Fibroblast of the conjunctiva (primary cell): ENCODE measurements at regions not wholly inside any gene's neighbourhood (a gene's known extent, or its start where the extent isn't known, plus 50 kb on each side); places are given as distances from the start of the nearest gene placed in this dataset.
A peak's percentile ranks its signal among the peaks of the same experiment; 100 is the strongest.

Experiments used
- DNase-seq: peaks from one replicate; pipeline ENCODE4 v3.0.0-alpha.2; 2010; ENCODE audit warnings: low read depth

DNA sequence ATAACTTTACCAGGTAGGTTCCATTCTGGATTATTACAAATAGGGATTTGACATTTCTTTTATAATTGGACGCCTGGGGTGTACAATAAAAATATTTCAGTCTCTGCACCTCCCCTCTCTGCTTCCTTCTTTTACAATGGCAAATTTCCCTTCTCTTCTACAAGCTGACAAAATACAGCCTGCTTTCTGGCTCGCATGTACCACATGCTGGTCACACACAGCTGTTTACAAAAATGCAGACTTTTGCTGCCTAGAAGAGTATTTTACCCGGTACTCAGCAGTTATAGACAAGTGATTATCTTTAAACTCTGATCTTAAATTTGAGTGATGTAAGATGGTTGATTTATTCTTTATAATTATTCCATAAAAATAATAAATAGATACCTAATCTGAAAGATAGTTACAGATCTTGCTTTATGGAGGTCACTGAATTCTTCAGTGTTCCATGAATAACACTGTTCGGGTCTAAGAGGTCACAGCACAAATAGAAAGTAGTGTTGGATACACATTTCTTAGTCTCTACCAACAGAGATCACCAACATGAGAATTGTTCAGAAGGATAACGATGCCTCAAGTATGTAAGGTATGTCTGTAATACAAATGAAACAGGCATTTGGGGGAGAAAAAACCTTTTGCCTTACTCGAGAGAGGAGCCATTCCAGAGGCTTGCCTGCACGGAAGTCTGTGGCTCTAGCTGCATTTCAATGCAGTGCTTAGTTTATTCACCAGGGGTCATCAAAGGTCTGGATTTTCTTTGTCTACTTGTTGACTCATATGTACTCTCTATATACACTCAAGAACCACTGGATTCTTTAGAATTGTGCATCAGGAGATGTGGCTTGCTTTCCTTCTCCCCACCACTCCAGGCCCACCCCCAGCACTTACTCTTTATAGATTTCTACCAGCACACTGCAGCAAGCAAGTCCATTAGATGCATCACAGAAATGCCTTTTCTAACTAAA lies 206.6 kb upstream of the RFX3 start:
- DNase-seq, result peak; percentile 76

DNA sequence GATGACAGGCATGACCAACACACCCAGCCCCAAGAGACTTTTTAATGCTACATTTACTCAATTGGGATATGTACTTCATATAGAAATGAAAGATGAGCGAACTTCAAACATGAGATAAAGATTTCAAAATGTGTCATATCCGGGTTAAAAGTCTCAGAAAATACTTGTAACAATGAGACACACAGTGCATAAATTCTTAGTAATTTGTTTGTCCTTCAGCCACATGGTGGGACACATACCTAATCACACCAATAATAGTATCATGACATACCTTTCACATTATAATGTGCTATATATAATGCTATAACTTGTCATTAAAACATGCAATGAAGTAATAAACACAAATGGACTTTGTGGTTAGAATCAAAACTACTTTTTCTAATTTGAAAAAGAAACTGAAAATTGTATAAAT lies 204.7 kb upstream of the RFX3 start:
- DNase-seq, result no peak

DNA sequence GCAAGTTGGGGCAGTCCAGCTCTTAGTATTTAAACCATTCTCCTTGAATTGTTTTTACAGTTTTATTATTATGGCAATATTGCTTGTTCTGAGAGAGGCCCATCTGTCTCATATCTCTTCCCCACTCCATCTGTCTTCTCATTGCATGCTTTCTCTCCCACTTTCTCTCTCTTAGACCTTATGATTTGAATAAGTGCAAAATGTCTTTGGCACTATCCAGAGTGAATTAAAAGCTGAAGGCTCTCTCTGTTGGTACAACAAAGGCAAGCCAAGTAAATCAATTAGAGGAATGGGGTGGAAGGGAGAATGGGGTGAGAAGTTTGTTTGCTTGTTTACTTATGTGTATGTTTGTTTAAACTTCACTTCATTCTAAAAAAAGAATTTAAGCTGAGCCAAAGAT lies 195.3 kb upstream of the RFX3 start:
- no peak for DNase-seq

DNA sequence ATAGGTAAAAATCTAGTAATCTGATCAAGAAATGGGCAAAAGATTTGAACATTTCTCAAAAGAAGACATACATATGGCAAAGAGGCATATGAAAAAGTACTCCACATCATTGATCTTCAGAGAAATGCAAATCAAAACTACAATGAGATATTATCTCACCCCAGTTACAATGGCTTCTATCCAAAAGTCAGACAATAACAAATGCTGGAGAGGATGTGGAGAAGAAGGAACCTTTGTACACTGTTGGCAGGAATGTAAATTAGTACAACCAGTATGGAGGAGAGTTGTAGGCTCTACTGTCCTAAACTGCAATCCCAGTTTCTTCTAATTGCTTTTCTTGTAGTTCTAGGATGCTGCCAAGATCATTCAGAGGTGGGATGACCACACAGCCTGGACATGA lies 193.5 kb upstream of the RFX3 start:
- no peak for DNase-seq

DNA sequence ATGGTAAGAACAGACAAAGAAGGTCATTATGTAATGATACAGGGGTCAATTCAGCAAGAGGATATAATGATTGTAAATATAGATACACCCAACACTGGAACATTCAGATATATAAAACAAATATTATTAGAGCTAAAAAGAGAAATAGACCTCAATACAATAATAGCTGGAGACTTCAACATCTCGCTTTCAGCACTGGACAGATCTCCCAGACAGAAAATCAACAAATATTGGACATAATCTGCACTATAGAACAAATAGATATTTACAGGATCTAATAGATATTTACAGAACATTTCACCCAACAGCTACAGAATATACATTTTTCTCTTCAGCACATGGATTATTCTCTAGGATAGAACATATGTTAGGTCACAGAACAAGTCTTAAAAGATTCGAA lies 190.6 kb upstream of the RFX3 start:
- DNase-seq, result no peak

DNA sequence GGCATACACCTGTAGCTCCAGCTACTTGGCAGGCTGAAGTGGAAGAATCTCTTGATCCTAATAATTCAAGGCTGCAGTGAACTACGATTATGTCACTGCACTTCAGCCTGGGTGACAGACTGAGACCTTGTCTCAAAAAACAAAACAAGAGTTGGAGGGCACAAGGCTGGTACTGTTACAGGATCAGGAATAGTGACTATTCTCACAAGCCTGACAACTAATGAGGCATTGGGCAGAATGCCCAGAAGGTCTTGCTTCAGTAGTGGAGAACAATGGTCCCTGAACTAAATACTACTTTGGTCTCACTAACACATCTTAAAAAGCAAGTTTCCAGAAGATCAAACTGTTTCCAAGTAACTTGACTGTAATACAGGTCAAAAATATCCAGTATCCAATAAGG lies 182.9 kb upstream of the RFX3 start:
- DNase-seq, result no peak

DNA sequence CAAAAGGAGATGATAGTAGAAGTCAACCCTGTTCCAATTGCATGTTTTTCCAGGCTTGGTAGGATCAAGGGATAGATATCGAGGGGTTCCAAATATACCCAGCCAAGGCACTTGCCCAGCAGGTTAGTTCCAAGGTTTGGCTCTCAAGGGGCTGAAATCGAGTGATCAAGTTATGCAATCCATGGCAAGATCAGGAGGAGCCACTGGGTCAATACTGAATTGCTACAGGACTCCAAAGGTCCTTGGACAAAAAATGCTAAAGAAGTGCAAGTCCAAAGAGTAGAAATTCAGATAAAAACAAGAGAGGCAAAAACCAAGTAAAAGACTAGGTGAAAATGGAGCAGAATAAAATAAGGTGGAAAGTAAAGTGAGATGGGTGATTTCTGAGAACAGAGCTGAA lies 179.1 kb upstream of the RFX3 start:
- no peak for DNase-seq

DNA sequence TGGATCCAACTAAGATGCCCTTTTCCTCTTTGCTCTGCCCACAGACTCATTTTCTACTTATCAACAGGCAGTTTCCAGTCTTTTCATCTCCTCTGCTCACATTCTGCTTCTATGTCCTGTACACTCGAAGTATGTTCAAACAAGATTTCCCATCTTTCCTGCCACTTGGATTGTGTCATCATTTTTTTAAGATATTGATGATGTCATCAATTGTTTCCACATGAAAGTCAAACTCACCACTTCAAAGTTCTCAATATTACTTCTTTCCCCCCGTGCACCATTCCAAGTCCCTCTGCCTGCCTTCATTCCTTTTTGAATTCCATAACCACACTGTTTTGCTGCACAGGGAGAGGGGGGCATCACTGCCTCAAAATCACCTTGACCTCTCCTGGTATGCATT lies 175.0 kb upstream of the RFX3 start:
- DNase-seq, result no peak

DNA sequence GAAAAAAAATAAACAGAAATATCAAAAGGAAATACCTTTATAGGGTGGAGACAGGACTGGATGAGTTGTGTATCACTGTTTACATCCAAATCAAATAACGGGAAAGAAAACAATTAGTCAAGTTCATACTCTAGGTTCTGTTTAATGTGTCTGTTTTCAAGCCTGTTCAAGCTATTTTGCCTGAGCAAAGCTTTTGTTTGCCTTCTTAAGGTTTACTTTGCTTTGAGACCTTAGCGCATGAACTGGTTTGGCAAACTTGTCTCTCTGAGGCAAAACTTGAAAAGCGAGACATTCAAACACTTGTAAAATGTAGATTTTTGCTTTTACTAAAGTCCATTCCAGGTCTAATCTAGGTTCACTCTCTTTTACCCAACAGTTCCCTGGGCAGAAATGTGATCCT lies 174.1 kb upstream of the RFX3 start:
- no peak for DNase-seq

DNA sequence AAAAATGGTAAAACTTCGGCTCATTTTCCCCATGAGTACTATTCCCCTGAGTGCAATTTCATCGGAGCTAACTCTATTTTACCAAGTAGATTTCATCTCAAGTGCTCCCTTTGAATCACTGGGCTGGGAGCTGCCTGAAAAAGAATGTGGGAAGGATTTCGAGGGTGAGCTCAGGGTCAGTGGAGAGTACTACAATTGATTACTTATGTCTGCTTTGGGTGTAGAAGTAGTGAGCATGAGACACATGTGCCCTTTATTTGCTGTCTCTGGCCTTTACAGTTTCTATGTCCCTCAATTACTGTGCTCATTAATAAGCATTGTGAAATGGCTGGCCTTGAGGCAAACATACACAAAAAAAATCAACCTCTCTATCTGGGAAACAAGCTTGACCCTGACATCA lies 172.7 kb upstream of the RFX3 start:
- DNase-seq, result no peak

DNA sequence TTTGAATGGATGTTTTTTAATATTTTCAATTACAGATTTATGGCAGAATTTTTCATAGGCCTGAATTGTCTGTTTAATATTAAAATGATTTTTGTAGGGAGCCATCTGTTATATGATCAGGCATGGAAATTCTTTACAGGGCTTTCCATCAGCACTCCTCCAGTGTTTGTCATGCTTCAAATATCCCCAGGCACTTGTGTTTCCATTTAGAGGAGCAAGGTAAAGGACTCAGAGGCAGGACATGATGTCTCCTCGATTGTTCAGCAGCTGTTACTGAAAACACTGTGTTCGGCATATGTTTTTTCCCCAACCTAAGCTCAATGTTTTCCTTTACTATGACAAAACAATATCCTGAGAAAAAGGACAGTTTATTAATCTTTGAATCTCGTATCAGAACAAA lies 172.3 kb upstream of the RFX3 start:
- no peak for DNase-seq

DNA sequence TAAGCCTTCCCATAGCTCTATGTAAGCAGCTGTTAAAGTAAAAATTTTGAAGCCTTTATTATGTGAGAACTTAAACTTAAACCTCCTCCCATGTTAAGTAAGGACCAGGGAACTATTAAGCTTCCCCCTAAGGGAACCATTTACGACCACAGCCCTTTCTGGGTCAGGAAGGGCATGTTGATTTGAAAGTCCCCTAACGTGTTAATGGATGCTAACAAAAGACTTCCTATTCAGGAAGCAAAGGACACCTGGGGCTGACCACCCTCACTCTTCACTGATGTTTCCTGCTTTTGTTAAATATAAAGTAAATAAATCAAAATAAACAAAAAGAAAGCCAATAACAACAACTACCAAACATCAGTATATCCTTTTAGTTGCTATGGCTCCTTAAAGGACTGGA lies 170.6 kb upstream of the RFX3 start:
- no peak for DNase-seq

DNA sequence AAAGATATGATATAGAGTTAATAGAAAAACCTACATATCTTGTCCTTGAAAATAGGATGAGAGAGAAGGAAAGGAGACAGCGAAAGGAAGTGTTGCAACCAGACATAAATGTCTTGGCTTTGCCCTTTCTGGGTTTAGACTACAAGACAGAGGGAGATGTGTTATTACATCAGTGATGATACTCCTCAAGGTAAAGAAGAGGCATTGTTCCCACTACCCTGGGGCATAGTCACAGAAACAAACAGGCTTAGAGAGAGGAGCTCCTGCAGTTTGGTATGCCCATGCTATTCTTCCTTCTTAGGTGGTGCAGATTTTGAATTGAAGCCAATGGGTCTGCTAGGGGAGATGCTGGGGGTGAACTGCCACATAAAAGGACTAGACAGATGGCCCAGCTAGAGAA lies 166.8 kb upstream of the RFX3 start:
- DNase-seq, result no peak

DNA sequence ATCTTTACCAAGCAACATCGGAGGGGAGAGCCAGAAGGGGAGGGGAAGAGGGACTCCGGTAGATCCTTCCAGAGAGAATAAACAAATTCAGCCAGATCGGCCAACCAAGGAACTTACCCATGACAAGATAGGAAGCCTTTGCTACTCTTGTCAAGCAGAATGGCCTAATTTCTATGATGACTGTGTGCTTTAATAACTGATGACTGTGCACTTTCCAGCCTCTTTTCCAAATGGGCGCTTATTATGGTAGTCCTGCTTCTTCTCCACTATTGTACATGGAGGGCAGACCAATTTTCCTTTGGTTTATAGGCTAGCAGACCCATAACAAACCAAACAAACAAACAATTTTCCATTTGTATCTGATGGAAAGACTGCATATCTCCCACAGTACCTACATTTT lies 163.8 kb upstream of the RFX3 start:
- DNase-seq, result no peak

DNA sequence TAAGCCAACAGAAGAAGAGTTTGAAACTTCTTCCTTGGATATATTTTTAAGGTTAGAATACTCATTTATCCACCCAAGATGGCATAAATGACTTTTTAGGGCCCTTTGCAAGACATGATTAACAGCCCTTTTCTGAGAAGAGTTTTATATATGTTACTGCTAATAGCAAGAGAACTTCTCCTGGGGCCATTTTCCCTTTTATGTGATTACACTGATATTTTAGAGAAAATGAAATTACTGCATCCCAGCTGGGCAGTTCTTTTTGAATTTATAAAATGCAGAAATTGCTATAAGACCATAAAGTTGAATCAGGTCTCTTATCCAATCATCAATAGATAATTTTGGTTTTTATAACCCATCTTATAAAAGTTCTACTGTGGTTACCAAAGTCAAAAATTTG lies 161.3 kb upstream of the RFX3 start:
- DNase-seq, result no peak

DNA sequence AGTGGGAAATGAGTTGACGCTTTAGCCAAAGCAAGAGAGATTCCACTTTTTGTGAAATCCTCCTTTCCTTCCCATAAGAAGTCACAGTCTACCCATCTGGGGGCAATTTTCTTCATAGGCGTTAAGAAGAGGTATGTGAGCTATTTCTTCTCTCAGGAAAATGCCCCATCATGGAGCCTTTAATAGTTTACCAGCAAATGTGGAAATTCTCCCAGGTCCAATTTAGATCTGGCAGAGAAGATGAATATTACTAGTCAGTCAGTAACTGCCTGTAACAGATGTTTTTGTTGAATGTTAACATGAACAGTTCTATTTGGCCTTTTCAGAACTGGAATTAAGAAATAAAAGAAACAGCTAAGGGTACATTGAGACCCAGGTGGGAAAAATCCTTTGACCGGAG lies 156.4 kb upstream of the RFX3 start:
- DNase-seq, result no peak

DNA sequence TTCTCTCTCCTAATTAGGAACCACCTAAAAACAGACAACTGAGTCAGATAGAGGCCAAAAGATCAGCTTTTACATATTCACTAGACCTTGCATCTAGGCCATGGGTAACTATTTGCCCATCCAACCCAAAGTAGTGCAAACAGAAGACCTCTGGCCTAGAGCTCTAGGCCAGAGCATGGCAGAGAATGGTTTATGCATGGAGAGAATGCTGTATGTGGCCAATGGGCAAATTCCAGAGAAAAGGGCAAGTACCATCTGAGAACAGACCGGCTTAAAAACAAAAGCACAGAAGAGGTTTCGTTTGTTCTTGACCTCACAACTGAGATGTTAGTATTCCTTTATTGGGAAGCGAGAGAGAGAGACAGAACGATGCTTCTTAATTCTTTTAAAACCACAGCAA lies 151.7 kb upstream of the RFX3 start:
- no peak for DNase-seq

DNA sequence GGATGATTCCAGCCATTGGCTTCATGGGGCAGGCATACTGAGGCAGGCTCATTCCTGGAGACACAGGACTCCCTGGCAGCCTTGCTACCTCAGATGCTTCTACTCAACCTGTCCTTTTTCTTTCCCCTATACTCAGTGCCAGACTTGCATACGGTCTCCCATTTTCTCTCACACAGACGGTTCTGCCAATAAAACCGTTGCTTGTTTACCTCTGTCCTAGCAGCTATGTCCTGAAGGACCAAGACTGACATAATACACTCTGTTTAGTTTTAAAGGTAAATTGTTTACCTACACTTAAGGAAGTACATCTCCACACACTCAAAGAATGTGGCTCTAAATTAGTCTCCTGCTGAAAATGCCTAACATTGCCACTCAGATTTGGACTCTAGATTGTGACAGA lies 151.0 kb upstream of the RFX3 start:
- no peak for DNase-seq

DNA sequence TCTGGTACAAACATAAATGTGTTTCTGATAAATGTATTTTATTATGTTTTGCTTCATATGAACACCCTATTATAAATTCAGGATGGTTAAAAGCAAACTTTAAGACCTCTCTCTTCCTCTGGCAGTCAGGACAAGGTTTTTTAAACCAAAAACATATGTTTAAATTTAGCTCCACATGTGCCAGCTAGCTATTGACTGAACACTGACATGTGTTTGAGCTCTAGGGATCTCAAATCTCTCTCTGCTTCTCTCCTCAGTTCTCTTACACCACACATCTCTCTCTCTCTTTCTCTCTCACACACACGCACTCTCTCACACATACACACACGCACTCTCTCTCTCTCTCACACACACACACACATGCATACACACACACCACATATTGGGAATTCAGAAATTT lies 150.1 kb upstream of the RFX3 start:
- DNase-seq, result no peak

DNA sequence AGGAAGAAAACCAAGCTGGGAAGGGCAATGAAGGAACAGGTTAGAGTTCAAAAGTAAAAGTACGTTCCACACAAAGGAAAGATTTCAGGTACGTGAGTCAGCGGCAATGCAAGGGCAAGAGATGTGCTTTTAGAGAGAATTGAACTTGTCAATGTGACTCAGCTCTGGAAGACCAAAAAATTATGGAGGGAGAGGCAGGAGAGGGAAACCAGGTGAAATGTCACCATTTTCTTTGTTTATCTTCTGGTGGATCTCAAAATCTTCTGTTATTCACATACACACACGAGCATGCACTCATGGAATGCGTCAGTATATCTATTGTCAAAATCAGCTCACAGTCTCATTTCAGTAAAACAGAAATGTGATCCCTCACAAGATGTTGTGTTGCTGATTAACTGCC lies 148.8 kb upstream of the RFX3 start:
- DNase-seq, result no peak

DNA sequence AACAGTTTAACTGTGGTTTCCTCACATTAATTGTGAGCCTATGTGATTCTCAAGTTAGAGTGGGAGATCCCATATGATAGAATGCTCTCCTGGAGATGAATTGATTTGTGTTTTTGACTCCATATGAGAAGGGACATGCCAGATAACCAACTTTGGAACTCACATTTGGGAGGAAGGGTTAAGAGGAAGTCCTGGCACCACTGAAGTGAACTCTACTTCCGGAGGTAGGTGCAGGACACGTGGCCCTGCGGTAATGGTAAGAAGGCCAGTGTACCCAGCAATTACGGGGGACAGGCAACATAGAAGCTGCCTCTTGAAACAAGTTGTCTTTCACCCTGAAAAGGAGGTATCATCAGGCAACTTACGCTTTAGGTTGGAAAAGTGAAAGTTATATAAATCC lies 146.6 kb upstream of the RFX3 start:
- DNase-seq, result no peak

DNA sequence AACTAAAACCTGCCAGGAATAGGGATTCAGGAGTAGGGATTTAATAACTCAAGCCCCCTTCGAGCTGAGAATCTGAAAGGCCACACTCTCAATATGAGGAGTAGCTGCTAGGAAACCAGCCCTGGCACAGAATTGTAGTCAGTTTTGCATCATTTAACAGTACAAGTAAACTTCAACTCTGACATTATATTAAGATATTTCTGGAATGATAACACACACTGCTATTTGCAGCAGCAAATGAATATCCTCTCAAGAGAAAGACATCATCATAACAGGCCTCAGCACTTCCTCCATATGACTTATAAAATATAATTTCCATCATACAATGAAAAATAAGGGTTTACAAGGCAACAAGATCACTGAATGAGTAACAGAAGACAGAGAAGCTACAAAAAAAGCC lies 138.2 kb upstream of the RFX3 start:
- DNase-seq, result no peak

DNA sequence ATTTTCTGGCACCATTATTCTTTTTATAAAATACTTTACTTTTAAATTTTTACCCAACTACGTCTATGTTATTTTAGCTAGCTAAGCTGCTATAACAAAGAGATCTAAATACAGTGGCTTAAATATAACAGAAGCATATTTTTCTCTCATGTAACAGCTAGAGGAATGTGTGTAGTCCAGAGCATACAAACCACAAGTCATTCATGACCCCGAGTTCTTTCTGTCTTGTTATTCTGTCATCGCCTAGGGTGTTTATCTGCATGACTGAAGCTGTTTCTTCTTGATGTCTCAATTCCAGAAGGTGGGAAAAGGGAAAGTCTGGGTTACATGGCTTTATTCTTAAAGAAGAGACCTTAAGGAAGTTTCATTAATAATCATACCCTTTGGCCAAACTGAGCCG lies 136.9 kb upstream of the RFX3 start:
- DNase-seq, result no peak

DNA sequence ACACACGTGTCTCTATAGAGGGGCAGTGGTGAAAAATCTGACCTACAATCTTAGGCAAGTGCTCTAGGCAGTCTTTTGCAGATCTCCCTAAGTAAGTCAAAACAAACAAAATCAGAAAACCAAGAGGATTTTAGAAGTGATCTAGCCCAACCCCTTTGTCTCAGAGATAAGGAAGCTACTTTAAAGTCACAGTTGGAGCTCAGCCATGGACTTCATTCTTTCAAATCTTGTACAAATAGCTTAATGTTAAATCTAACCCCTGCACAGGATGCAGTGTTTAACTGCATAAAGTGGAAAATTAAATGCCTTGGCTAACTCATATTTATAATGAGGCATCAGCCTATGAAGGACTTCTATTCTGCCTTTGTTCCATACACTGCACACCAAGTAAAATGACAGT lies 135.1 kb upstream of the RFX3 start:
- DNase-seq, result no peak
